Mesenchymal stem cell (in vitro differentiated cells and primary cell): ENCODE measurements at regions not wholly inside any gene's neighbourhood (a gene's known extent, or its start where the extent isn't known, plus 50 kb on each side); places are given as distances from the start of the nearest gene placed in this dataset.
A peak's percentile ranks its signal among the peaks of the same experiment; 100 is the strongest.

Source experiments
- DNase-seq: peaks from one replicate; pipeline ENCODE4 v3.0.0-alpha.2; 2013
- H2AFZ ChIP-seq: one replicate; pipeline ENCODE4 v1.6.1; 2013; ENCODE audit warnings: low read depth, mild to moderate bottlenecking, control low read depth, inconsistent platforms, low read length, moderate library complexity
- H2AK5ac ChIP-seq: 2 replicates; pipeline ENCODE4 v1.6.1; 2013; ENCODE audit warnings: low read length, moderate library complexity, mild to moderate bottlenecking, inconsistent platforms; ENCODE audit not compliant: severe bottlenecking
- H2BK120ac ChIP-seq: one replicate; pipeline ENCODE4 v1.6.1; 2013; ENCODE audit warnings: low read depth, mild to moderate bottlenecking, inconsistent platforms, low read length, moderate library complexity
- H2BK12ac ChIP-seq, 2 experiments: one replicate each; pipeline ENCODE4 v1.6.1; 2013; ENCODE audit warnings: inconsistent platforms in 2 of 2, low read length in 2 of 2, mild to moderate bottlenecking in 2 of 2, moderate library complexity in 2 of 2, control low read depth in 1 of 2
- H2BK15ac ChIP-seq: one replicate; pipeline ENCODE4 v1.6.1; 2013; ENCODE audit warnings: mild to moderate bottlenecking, low read depth, inconsistent platforms; ENCODE audit not compliant: poor library complexity, severe bottlenecking
- H2BK5ac ChIP-seq: 2 replicates; pipeline ENCODE4 v1.6.1; 2013; ENCODE audit warnings: low read depth, mild to moderate bottlenecking, low read length, control low read depth, inconsistent platforms; ENCODE audit not compliant: poor library complexity, severe bottlenecking
- H3K14ac ChIP-seq, 2 experiments: one replicate each; pipeline ENCODE4 v1.6.1; 2013; ENCODE audit warnings: inconsistent platforms in 2 of 2, low read length in 2 of 2, control low read depth in 1 of 2, mild to moderate bottlenecking in 1 of 2, moderate library complexity in 1 of 2
- H3K18ac ChIP-seq, 2 experiments: one replicate each; pipeline ENCODE4 v1.6.1; 2013; ENCODE audit warnings: inconsistent platforms in 2 of 2, low read length in 2 of 2, control low read depth in 1 of 2, low read depth in 1 of 2, mild to moderate bottlenecking in 1 of 2
- H3K23ac ChIP-seq, 2 experiments: one replicate each; pipeline ENCODE4 v1.6.1; 2013; ENCODE audit warnings: inconsistent platforms in 2 of 2, low read length in 2 of 2, mild to moderate bottlenecking in 2 of 2, moderate library complexity in 2 of 2, control low read depth in 1 of 2
- H3K27ac ChIP-seq: 2 replicates; pipeline ENCODE4 v1.5.1; 2013; ENCODE audit warnings: mild to moderate bottlenecking, moderate library complexity, low read length, control low read depth, inconsistent platforms; ENCODE audit not compliant: poor library complexity, severe bottlenecking
- H3K27me3 ChIP-seq, 2 experiments: 2 replicates each; pipeline versions ENCODE4 v1.6.1 to v1.7.0; 2013; ENCODE audit warnings: low read length in 2 of 2, mild to moderate bottlenecking in 2 of 2, moderate library complexity in 2 of 2, control low read depth in 1 of 2, inconsistent platforms in 1 of 2; ENCODE audit not compliant: control insufficient read depth in 1 of 2, insufficient read depth in 1 of 2
- H3K36me3 ChIP-seq, 2 experiments: 2 replicates each; pipeline versions ENCODE4 v1.6.1 to v1.7.0; 2013; ENCODE audit warnings: low read length in 2 of 2, control low read depth in 1 of 2, inconsistent platforms in 1 of 2, low read depth in 1 of 2, mild to moderate bottlenecking in 1 of 2; ENCODE audit not compliant: insufficient read depth in 2 of 2, control insufficient read depth in 1 of 2
- H3K4ac ChIP-seq, 2 experiments: one replicate each; pipeline ENCODE4 v1.6.1; 2013; ENCODE audit warnings: inconsistent platforms in 2 of 2, low read length in 2 of 2, mild to moderate bottlenecking in 2 of 2, moderate library complexity in 2 of 2, control low read depth in 1 of 2, low read depth in 1 of 2
- H3K4me1 ChIP-seq: 2 replicates; pipeline ENCODE4 v1.6.1; 2013; ENCODE audit warnings: low read depth, low read length, control low read depth; ENCODE audit not compliant: control insufficient read depth, insufficient read depth
- H3K4me2 ChIP-seq: 2 replicates; pipeline ENCODE4 v1.6.1; 2013; ENCODE audit warnings: low read length, mild to moderate bottlenecking, inconsistent platforms; ENCODE audit not compliant: poor library complexity, severe bottlenecking
- H3K4me3 ChIP-seq, 2 experiments: 2 replicates each; pipeline versions ENCODE4 v1.5.1 to v1.7.0; 2013; ENCODE audit warnings: low read length in 2 of 2, mild to moderate bottlenecking in 2 of 2, control low read depth in 1 of 2, low read depth in 1 of 2; ENCODE audit not compliant: insufficient read depth in 1 of 2
- H3K79me1 ChIP-seq: replicated peaks from 2 replicates; pipeline ENCODE4 v1.6.1; 2013; ENCODE audit warnings: mild to moderate bottlenecking, control low read depth, low read length, inconsistent platforms; ENCODE audit not compliant: poor library complexity, severe bottlenecking
- H3K9ac ChIP-seq: 2 replicates; pipeline ENCODE4 v1.7.0; 2013; ENCODE audit warnings: mild to moderate bottlenecking, low read length, moderate library complexity
- H3K9me3 ChIP-seq: 2 replicates; pipeline ENCODE4 v1.7.0; 2013; ENCODE audit warnings: mild to moderate bottlenecking, low read length; ENCODE audit not compliant: control insufficient read depth
- H4K8ac ChIP-seq: one replicate; pipeline ENCODE4 v1.6.1; 2013; ENCODE audit warnings: inconsistent platforms, mild to moderate bottlenecking, low read length, moderate library complexity
- H4K91ac ChIP-seq: one replicate; pipeline ENCODE4 v1.6.1; 2013; ENCODE audit warnings: mild to moderate bottlenecking, low read length, inconsistent platforms
- WGBS: methylation state at CpG from one replicate; pipeline ENCODE4 v1.1.7; 2013; ENCODE audit warnings: mixed read lengths; 5-methylcytosine and 5-hydroxymethylcytosine counted together

DNA sequence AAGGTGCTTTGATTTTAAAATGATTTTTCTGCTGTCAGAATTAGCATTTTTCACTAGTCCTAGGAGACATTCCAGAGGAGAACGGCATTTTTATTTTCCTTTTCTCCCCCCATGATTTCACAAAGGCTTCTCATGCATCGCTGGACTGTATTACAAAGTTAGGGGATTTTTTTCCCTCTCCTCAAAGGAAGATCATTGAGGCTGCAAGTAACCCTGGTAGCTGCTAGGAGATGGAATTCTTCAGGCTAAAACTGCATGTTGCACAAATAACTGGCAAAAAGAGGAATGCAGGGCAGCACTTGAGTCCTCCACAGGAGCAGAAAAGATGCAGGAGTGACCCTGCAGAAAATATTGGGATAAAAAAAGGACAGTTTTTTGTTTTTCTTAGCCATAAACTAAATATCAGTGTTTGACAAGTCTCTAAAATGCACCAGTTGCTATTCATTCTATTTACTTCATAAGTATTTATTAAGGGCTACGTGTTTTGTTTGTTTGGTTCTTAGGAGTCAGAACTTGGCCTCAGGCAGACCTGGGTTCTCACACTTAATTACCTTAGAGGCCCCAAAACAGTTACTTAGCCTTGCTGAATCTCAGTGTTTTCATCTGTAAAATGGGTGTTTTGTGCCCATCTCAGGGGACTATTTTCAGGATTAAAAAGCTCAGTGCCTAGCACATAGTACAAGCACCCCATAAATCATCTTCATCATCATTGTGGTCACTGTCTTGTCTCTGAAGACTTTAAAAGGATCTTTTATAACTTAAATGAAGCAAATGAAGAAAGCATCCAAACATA is 144.5 kb upstream of the ID4 start:
- no peak overlapping the region for H2AFZ ChIP-seq
- H2BK5ac ChIP-seq: no peak overlapping the region
- no peaks in the 10 kb centered on the region for H3K79me1 ChIP-seq
- H3K27ac ChIP-seq: no peak overlapping the region
- no peak overlapping the region for H3K9ac ChIP-seq
- H3K4ac ChIP-seq: no peak overlapping the region
- H3K18ac ChIP-seq: no peak overlapping the region
- no peak for DNase-seq
- H2BK120ac ChIP-seq: no peak overlapping the region
- H2BK15ac ChIP-seq: no peak overlapping the region
- H3K14ac ChIP-seq: no peak overlapping the region
- H3K23ac ChIP-seq: no peak overlapping the region
- H3K4me3 ChIP-seq: no peak overlapping the region
- H3K27me3 ChIP-seq: peaks cover 30 to 38% of the 10 kb centered on the region in 2 experiments
- H3K4me1 ChIP-seq: no peaks in the 10 kb centered on the region
- H2BK12ac ChIP-seq: no peak overlapping the region
- H4K91ac ChIP-seq: no peak overlapping the region
- H4K8ac ChIP-seq: no peak overlapping the region
- H3K36me3 ChIP-seq: no peaks in the 10 kb centered on the region
- no peak overlapping the region for H3K4me2 ChIP-seq
- 87% methylated on average over 2 of the region's 3 CpGs for WGBS
- H3K9me3 ChIP-seq: no peaks in the 10 kb centered on the region
- no peak overlapping the region for H2AK5ac ChIP-seq

- Histone ChIP-seq H3K9me3 (no peaks in the 10 kb centered on the region), H3K27ac (no peak overlapping the region), H3K4me3 (no peak overlapping the region), H3K18ac (no peak overlapping the region), H3K27me3 (peaks cover 30 to 38% of the 10 kb centered on the region in 2 experiments), H3K4ac (no peak overlapping the region), H3K79me1 (no peaks in the 10 kb centered on the region), H3K4me1 (no peaks in the 10 kb centered on the region), H2BK12ac (no peak overlapping the region), H2BK5ac (no peak overlapping the region), H3K23ac (no peak overlapping the region), H4K91ac (no peak overlapping the region), H3K4me2 (no peak overlapping the region), H4K8ac (no peak overlapping the region), H3K14ac (no peak overlapping the region), H2AK5ac (no peak overlapping the region), H3K9ac (no peak overlapping the region), H2BK15ac (no peak overlapping the region), H2AFZ (no peak overlapping the region), H3K36me3 (no peaks in the 10 kb centered on the region), H2BK120ac (no peak overlapping the region)
- 40% methylated on average over 1 of the region's 3 CpGs for WGBS
- no peak for DNase-seq
Measured at GRCh38 chr6:19694697-19695096, 142.5 kb upstream of the ID4 start.

GRCh38 chr6:19697744-19698290 is 139.4 kb upstream of the ID4 start:
- Histone ChIP-seq H3K79me1 (no peaks in the 10 kb centered on the region), H3K27ac (no peak overlapping the region), H3K4me2 (no peak overlapping the region), H3K14ac (no peak overlapping the region), H2BK15ac (no peak overlapping the region), H3K4ac (no peak overlapping the region), H3K9me3 (no peaks in the 10 kb centered on the region), H2BK120ac (no peak overlapping the region), H3K4me1 (no peaks in the 10 kb centered on the region), H4K8ac (no peak overlapping the region), H3K36me3 (no peaks in the 10 kb centered on the region), H4K91ac (no peak overlapping the region), H3K4me3 (no peak overlapping the region), H3K23ac (no peak overlapping the region), H3K27me3 (peaks cover 3 to 9% of the 10 kb centered on the region in 2 experiments), H3K18ac (no peak overlapping the region), H2BK12ac (no peak overlapping the region), H3K9ac (no peak overlapping the region), H2AK5ac (no peak overlapping the region), H2BK5ac (no peak overlapping the region), H2AFZ (no peak overlapping the region)
- DNase-seq: peak; percentile 18
- 22% methylated on average over 1 of the region's 3 CpGs for WGBS

GRCh38 chr6:19699932-19700331 is 137.2 kb upstream of the ID4 start:
- H3K36me3 ChIP-seq: no peaks in the 10 kb centered on the region
- WGBS: 72% methylated on average over 4 of the region's 4 CpGs
- no peaks in the 10 kb centered on the region for H3K27me3 ChIP-seq
- no peak overlapping the region for H3K14ac ChIP-seq
- H3K9ac ChIP-seq: no peak overlapping the region
- no peak overlapping the region for H3K4me3 ChIP-seq
- DNase-seq: no peak
- H3K4me2 ChIP-seq: no peak overlapping the region
- no peak overlapping the region for H2BK120ac ChIP-seq
- no peak overlapping the region for H2BK15ac ChIP-seq
- H4K91ac ChIP-seq: no peak overlapping the region
- H3K18ac ChIP-seq: no peak overlapping the region
- H2AFZ ChIP-seq: no peak overlapping the region
- no peak overlapping the region for H4K8ac ChIP-seq
- no peak overlapping the region for H3K4ac ChIP-seq
- H3K27ac ChIP-seq: no peak overlapping the region
- H2BK5ac ChIP-seq: no peak overlapping the region
- H3K23ac ChIP-seq: no peak overlapping the region
- no peak overlapping the region for H2AK5ac ChIP-seq
- no peaks in the 10 kb centered on the region for H3K79me1 ChIP-seq
- no peaks in the 10 kb centered on the region for H3K4me1 ChIP-seq
- H3K9me3 ChIP-seq: no peaks in the 10 kb centered on the region
- H2BK12ac ChIP-seq: no peak overlapping the region
